KOPT-K1 (cell line): ENCODE measurements at regions not wholly inside any gene's neighbourhood (a gene's known extent, or its start where the extent isn't known, plus 50 kb on each side); places are given as distances from the start of the nearest gene placed in this dataset.
"Not testable (repeated sequence)": the region's sequence is repeated elsewhere in the genome, so short reads cannot be mapped to it uniquely, and the experiment has no call there.

Experiments used
- H3K27ac ChIP-seq: fragments of 200-600 bp; sonication (generic); 2 replicates; pipeline ENCODE4 v1.5.1; 2016; ENCODE audit warnings: antibody characterized with exemption, mild to moderate bottlenecking, low read depth, low read length; ENCODE audit not compliant: poor library complexity, severe bottlenecking
- H3K36me3 ChIP-seq: fragments of 200-600 bp; sonication (generic); 2 replicates; pipeline ENCODE4 v1.5.1; 2017; ENCODE audit warnings: antibody characterized with exemption, mild to moderate bottlenecking, low read length, moderate library complexity; ENCODE audit not compliant: insufficient read depth
- H3K9me3 ChIP-seq: fragments of 200-600 bp; sonication (generic); 2 replicates; pipeline ENCODE4 v1.5.1; 2017; ENCODE audit warnings: antibody characterized with exemption, low read length, mild to moderate bottlenecking; ENCODE audit not compliant: insufficient read depth, poor library complexity, severe bottlenecking

DNA sequence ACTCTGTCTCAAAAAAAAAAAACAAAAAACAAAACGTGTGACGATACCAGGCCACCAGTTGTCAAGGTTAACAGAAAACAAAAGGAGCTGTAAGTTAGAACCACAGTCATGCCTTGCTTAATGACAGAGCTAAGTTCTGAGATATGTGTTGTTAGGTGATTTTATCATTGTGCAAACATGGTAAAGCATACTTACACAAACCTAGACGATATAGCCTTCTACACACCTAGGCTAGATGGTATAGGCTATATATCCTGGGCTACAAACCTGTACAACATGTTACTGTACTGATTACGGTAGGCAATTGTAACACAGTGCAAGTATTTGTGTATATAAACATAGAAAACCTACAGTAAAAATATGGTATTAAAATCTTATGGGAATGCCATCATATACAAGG lies 564.2 kb downstream of the HTR7 start:
- no peaks in the 10 kb centered on the region for H3K9me3 ChIP-seq
- H3K27ac ChIP-seq, result no peak overlapping the region
- H3K36me3 ChIP-seq, result no peaks in the 10 kb centered on the region

DNA sequence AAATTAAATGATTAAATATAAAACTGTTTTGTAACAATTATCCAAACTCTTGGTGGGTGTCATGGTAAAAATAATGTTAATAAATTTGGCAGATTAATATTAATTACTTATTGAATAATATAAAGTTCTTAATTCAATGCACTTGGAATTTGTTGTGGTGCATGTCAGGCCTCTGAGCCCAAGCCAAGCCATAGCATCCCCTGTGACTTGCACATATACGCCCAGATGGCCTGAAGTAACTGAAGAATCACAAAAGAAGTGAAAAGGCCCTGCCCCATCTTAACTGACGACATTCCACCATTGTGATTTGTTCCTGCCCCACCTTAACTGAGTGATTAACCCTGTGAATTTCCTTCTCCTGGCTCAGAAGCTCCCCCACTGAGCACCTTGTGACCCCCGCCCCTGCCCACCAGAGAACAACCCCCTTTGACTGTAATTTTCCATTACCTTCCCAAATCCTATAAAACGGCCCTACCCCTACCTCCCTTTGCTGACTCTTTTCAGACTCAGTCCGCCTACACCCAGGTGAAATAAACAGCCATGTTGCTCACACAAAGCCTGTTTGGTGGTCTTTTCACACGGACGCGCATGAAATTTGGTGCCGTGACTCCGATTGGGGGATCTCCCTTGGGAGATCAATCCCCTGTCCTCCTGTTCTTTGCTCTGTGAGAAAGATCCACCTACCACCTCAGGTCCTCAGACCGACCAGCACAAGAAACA lies 562.9 kb downstream of the HTR7 start:
- not testable (repeated sequence) for H3K36me3 ChIP-seq, H3K9me3 ChIP-seq, H3K27ac ChIP-seq

DNA sequence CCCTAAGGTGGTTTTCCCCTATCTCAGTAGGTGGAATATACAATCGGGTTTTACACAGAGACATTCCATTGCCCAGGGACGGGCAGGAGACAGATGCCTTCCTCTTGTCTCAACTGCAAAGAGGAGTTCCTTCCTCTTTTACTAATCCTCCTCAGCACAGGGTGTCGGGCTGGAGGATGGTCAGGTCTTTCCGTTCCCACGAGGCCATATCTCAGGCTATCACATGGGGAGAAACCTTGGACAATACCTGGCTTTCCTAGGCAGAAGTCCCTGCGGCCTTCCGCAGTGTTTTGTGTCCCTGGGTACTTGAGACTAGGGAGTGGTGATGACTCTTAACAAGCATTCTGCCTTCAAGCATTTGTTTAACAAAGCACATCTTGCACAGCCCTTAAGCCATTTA lies 555.8 kb downstream of the HTR7 start:
- H3K9me3 ChIP-seq, H3K27ac ChIP-seq, H3K36me3 ChIP-seq: not testable (repeated sequence)

DNA sequence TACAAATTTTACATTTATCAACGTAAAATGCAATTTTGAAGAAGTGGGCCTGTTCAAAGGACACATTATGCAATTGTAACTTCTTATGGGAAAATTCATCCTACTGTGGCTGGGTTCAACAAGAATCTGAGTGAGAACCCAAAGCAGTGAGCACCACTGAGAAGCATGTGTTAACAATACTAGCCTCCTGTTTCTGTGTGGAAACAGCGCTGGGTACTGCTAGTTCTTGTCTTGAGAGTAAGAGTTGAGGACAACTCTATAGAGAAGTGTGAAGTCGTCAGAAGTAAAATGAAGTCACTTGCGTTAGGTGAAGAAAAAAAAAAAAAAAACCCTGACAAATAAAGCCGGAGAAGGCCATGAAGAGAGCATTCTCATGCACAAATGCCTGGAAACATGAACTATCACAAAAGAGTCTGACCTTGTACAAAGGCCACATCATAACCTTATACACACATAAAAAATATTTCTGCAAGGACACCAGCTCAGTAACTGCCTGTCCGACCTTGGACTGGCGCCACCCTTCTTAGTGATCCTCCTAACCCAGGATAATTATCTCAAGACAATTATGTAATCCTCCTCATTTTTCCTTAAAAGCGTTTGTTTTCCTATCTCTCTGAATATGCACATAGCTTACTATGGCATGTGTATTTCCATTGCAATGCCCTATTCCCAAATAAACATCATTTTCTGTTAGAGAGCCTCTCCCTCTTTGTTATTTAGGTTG lies 554.9 kb downstream of the HTR7 start:
- Histone ChIP-seq H3K9me3 (no peaks in the 10 kb centered on the region), H3K36me3 (no peaks in the 10 kb centered on the region), H3K27ac (no peak overlapping the region)

DNA sequence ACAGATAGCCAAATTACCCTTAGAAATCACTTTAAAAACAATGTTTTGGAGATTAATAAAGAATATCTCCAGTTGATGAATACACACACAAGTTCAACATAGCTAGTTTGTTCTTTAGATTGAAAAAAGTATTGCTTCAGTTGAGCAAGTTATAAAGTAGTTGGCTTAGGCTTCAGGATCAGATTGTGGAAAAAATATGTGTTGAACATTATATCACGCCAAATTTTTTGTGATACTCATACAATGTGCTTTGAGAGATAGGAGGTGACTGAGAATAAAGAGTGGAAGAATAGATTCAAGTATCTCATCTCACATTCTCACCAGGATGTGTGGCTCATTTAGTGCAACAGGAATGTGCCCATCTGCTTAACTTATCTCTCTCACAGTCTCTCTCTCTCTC lies 553.3 kb downstream of the HTR7 start:
- H3K36me3 ChIP-seq, result no peaks in the 10 kb centered on the region
- no peaks in the 10 kb centered on the region for H3K9me3 ChIP-seq
- no peak overlapping the region for H3K27ac ChIP-seq

DNA sequence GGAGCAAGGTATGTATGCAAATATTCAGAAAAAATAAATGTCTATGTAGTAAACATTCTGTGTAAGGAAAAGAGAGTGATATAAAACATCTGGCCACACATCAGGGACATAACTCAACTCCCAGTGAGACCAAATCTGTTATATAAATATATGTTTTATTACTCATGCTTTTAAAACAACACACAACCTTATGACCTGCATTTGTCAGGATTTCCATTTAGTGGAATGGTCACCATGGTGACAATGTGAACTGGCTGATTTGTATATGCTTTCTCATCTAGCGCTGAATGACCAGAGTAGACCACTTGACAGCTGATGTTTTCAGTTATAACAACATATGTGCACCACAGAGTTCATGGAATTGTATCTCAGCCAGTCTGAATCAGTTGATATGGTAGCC lies 551.7 kb downstream of the HTR7 start:
- no peaks in the 10 kb centered on the region for H3K36me3 ChIP-seq
- no peak overlapping the region for H3K27ac ChIP-seq
- H3K9me3 ChIP-seq, result no peaks in the 10 kb centered on the region

DNA sequence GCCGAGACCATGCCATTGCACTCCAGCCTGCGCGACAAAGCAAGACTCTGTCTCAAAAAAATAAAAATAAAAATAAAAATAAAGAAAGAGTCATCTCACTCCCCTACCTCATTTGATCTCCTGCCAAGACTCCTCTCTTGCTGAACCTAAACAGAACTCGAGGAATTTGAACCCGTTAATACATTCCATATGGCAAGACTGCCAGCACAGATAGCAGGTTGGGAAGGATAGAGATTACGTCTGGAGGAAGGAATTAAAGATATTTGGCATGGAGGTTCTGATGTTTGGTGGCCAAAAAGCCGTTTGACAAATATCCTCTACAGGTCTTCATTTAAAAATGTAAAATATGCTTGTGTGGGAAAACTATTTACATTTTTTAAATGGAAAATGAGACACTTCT lies 549.6 kb downstream of the HTR7 start:
- no peak overlapping the region for H3K27ac ChIP-seq
- H3K9me3 ChIP-seq, result no peaks in the 10 kb centered on the region
- H3K36me3 ChIP-seq, result no peaks in the 10 kb centered on the region

DNA sequence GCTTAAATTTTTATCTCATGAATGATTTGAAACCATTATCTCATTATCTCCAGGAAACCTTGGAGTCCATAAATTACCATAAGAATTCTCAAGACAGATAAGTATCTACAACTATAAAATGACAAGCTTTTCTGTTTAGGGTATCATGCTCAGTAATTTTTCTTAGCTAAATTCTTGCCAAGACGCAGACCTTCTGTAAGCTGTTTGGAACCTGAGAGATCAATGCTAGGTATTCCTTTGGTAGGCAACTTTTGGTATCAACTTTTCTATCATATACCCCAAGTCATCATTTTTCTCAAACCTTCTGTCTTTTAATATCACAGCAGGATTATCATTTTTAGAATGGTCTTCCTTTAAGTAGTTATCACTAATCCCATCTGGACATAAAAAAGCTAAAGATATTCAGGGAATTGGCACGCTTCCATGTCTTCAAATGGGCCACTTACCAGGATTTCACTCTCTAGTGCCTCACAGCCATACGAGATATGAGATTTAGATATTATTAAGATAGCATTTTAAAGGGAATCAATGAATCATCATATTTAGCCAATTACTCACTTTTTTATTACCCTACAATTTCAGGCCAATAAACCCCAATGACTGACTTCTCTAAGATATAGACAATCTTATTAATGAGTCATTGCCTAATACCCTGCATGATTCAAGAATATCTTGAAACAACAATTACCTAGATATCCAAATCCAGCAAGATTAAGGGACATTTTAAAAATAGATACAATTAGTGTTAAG lies 544.1 kb downstream of the HTR7 start:
- Histone ChIP-seq H3K27ac (no peak overlapping the region), H3K36me3 (no peaks in the 10 kb centered on the region), H3K9me3 (no peaks in the 10 kb centered on the region)

DNA sequence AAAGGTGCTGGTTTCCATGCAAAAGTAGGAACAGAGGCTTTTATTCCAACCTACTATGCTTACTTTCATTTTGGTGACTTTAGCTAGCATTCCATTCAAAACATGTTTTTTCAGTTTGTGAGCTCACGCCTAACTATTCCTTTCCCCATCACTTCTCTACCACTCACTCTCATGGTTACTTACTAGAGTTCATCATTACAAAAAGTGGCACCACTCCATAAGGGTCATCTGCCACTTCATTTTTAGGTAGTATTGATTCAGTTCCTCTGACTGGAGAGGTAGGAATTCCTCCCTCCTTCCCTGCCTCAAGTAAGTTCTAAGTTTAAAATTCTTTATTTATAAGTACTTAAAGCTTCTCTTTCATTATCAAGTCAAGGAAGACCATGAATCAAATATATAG lies 543.1 kb downstream of the HTR7 start:
- no peaks in the 10 kb centered on the region for H3K36me3 ChIP-seq
- H3K9me3 ChIP-seq, result no peaks in the 10 kb centered on the region
- H3K27ac ChIP-seq, result no peak overlapping the region

DNA sequence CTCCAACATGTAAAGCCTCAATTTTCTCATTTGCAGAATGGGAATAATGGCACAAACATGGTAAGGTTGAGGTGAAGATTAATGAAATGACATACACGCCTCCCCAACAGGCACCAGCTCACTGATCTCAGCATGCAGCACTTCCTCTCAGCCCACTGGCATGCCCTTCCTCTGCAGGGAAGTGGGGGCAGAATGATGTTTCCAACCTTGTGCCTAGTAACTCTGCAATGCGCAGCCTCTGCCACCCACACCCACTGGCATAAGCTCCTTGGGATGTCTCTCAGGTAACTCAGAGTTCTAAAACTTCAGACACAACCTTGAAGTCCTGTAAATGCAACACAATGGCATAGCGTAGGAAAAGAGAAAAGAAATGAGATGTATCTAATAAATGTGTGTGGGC lies 540.7 kb downstream of the HTR7 start:
- H3K9me3 ChIP-seq, result no peaks in the 10 kb centered on the region
- H3K36me3 ChIP-seq, result no peaks in the 10 kb centered on the region
- no peak overlapping the region for H3K27ac ChIP-seq

DNA sequence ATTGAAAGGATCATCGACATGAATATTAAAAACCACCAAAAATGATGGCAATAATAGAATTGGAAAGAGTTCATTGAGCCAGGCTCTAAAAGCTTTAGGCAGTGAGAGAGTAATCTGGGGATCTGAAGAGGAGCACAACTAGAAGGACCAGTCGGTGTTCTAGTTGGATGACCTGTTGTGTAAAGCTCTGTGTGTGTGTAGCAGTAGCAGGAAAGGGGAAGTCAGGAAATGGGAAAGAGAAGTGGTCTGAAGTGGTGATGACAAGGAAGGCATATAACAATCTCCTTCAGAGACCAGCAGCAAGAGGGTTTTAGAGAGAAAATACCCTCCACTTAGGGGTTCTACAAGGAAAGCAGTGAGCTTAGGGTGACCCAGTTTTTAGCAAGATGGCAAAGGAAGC lies 539.2 kb downstream of the HTR7 start:
- no peak overlapping the region for H3K27ac ChIP-seq
- H3K9me3 ChIP-seq, result no peaks in the 10 kb centered on the region
- H3K36me3 ChIP-seq, result no peaks in the 10 kb centered on the region

DNA sequence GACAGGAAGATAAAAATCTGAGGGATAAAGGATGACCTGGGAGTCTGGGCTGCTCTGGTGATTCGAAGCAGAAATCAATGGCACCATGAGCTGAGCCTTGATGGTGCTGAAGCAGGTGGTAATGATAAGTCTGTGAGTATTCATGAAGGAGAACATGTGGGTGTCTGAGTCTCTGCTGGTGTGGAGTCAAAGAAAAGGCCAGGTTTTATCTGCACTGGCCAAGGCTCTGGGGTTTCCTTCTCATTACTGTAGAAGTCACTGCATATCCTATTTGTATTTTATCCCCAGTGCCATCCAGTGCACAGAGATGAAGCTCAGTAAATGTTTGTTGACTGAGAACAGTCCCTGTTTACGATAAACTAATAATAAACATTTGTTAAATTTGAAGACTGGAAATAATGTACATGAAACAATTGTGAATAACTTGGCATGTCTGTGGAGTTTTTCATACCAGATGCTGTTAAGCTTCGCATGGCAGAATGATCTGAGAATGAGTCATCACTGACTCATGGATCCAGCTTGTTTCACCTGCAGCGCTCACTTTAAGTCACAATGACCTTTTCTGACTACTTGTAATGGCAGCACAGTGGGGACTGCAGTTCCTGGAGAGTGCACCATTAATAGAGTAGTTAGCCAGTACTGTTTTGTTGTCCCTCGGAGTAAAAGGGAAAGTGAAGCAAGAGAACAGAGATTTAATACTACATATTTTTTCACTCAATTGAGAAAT lies 538.5 kb downstream of the HTR7 start:
- H3K9me3 ChIP-seq, result no peaks in the 10 kb centered on the region
- no peak overlapping the region for H3K27ac ChIP-seq
- H3K36me3 ChIP-seq, result no peaks in the 10 kb centered on the region

DNA sequence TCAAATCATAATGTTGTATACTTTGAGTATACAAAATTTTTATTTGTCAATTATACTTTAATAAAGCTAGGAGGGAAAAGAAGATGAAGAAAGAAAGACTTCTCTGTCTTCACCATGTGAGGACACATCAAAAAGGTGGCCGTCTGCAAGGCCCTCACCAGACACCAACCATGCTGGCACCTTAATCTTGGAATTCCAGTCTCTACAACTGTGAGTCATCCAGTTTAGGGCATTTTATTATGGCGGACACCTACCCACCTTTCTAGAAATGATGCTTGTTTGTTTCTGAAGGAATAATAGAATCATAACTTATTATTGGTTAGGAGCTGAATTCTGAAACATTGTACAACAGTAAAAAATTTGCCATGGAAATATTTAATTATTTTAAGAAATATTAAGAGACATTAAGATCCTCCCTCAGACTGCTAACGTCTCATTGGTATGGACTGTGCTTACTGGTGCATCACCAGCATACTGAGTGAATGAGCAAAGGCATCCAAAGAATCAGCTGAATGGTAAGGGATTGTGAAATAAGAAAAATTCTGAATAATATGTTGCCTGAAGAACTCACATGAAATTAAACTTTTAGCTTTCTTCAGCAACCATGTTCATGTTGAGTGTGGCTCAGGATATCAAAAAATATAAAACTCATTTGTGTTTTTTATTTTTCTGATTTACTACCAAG lies 536.6 kb downstream of the HTR7 start:
- Histone ChIP-seq H3K27ac (no peak overlapping the region), H3K36me3 (no peaks in the 10 kb centered on the region), H3K9me3 (no peaks in the 10 kb centered on the region)

DNA sequence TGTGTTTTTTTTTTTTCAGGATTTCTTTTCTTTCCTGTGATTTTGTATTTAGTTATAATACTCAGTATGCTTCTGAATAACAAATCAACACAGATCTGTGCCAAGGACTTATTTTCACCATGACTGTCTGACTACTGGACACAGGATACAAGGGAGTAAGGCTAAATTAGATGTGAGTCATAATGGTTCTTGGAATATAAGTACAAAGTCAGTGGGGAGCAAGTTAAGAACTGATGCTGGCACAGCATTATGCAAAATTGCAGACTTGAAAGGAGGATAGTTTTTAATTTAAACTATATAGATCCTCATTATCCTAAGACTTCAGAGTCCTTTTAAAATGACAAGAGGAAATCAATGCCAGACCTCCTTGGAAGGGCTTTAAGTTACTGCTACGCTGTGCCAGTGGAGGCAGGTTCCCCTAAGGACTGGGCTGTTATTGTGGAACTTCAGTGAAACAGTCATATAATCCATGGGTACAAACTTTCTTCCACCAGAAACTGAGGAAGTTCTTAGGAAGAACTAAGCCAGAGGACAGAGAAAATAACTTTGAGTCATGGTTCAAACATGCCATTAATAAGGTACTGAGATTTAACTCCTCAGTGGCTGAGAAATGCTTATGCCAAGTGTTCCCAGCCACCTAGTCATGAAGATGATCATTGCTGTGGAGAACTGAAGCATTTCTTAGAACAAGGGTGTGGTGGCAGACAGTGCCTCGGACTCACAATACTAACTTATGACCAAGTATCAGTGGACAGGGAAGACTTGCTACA lies 531.2 kb downstream of the HTR7 start:
- H3K36me3 ChIP-seq, result no peaks in the 10 kb centered on the region
- H3K27ac ChIP-seq, result no peak overlapping the region
- no peaks in the 10 kb centered on the region for H3K9me3 ChIP-seq
